ACC112 (cell line): ENCODE measurements at regions not wholly inside any gene's neighbourhood (a gene's known extent, or its start where the extent isn't known, plus 50 kb on each side); places are given as distances from the start of the nearest gene placed in this dataset.
A peak's percentile ranks its signal among the peaks of the same experiment; 100 is the strongest.

Source experiments
- H2AFZ ChIP-seq: fragments of 200-600 bp; sonication (generic); one replicate; pipeline ENCODE4 v1.6.0; 2017; ENCODE audit warnings: antibody characterized with exemption, low read length; ENCODE audit not compliant: unreplicated experiment
- H3K27ac ChIP-seq: fragments of 200-600 bp; sonication (generic); 2 replicates; pipeline ENCODE4 v1.5.1; 2014; ENCODE audit warnings: low read depth, mild to moderate bottlenecking, antibody characterized with exemption, low read length, moderate library complexity
- H3K27me3 ChIP-seq: fragments of 200-600 bp; sonication (generic); 2 replicates; pipeline ENCODE4 v1.6.1; 2014; ENCODE audit warnings: mild to moderate bottlenecking, antibody characterized with exemption, low read length, moderate library complexity, mixed read lengths; ENCODE audit not compliant: insufficient read depth
- H3K36me3 ChIP-seq: fragments of 200-600 bp; sonication (generic); 2 replicates; pipeline ENCODE4 v1.6.1; 2016; ENCODE audit warnings: mild to moderate bottlenecking, antibody characterized with exemption, low read length, moderate library complexity, mixed read lengths; ENCODE audit not compliant: insufficient read depth
- H3K4me1 ChIP-seq: fragments of 200-600 bp; sonication (generic); one replicate; pipeline ENCODE4 v1.6.1; 2016; ENCODE audit warnings: low read length, mixed read lengths; ENCODE audit not compliant: insufficient read depth, unreplicated experiment, control insufficient read depth
- H3K4me3 ChIP-seq: fragments of 200-600 bp; sonication (generic); 2 replicates; pipeline ENCODE4 v1.5.1; 2014; ENCODE audit warnings: mild to moderate bottlenecking, low read depth, low read length
- H3K79me2 ChIP-seq: fragments of 200-600 bp; sonication (generic); one replicate; pipeline ENCODE4 v1.6.0; 2016; ENCODE audit warnings: low read length; ENCODE audit not compliant: control insufficient read depth, unreplicated experiment, insufficient read depth

DNA sequence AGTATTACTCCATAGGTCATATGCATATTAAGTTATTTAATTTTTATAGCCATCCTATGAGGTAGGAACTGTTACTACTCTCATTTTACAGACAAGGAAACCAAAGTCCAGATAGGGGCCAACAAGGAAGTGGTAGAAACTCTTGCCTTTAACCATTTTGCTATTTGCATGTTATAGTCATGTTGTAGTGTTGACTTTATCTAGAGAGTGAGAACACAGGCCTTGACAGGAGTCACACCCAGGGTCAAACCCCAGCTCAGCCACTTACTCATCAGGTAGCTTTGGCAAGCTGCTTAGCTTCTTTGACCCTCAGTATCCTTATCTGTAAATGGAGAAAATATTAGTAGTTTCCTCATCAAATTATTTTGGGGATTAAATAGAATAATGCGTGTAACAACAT, 156.2 kb downstream of the CAND1 start:
- H3K36me3 ChIP-seq: no peaks in the 10 kb centered on the region
- H3K79me2 ChIP-seq: no peaks in the 10 kb centered on the region
- peaks cover 13% of the 10 kb centered on the region for H3K4me1 ChIP-seq

GRCh38 chr12:67426067-67426466, 156.9 kb downstream of the CAND1 start:
- no peak overlapping the region for H3K27ac ChIP-seq
- no peaks in the 10 kb centered on the region for H3K79me2 ChIP-seq
- no peaks in the 10 kb centered on the region for H3K27me3 ChIP-seq
- no peaks in the 10 kb centered on the region for H3K36me3 ChIP-seq
- peaks cover 13% of the 10 kb centered on the region for H3K4me1 ChIP-seq
- no peak overlapping the region for H2AFZ ChIP-seq
- H3K4me3 ChIP-seq: no peak overlapping the region

More for the DNA sequence above, 156.2 kb downstream of the CAND1 start:
- Histone ChIP-seq H2AFZ (no peak overlapping the region), H3K27me3 (no peaks in the 10 kb centered on the region), H3K27ac (no peak overlapping the region), H3K4me3 (no peak overlapping the region)

DNA sequence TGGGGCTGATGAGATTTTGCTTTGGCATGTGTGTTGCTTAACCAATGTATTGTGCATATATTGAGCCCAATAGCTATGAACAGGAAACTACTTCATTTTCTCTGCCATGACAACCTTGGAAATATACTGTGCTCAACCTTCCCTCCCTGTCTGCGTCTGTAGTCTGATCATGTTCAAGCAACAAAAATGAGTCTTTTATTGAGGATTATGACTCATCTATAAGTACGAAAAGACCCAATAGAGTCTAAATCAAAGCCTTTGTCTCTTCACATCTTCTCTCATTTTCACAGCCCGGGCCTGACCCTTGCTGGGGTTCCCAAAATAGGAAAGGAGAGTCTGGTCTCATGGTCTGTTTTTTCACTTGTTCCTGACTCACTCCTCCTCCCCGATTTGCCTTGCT, 158.2 kb downstream of the CAND1 start:
- H3K27ac ChIP-seq: no peak overlapping the region
- no peaks in the 10 kb centered on the region for H3K36me3 ChIP-seq
- H2AFZ ChIP-seq: no peak overlapping the region
- no peaks in the 10 kb centered on the region for H3K27me3 ChIP-seq
- H3K4me1 ChIP-seq: peaks cover 13% of the 10 kb centered on the region
- no peak overlapping the region for H3K4me3 ChIP-seq
- H3K79me2 ChIP-seq: no peaks in the 10 kb centered on the region

GRCh38 chr12:67428431-67428830, 159.3 kb downstream of the CAND1 start:
- H3K27me3 ChIP-seq: no peaks in the 10 kb centered on the region
- H3K4me1 ChIP-seq: peaks cover 13% of the 10 kb centered on the region
- no peak overlapping the region for H2AFZ ChIP-seq
- no peak overlapping the region for H3K27ac ChIP-seq
- H3K36me3 ChIP-seq: no peaks in the 10 kb centered on the region
- no peaks in the 10 kb centered on the region for H3K79me2 ChIP-seq
- no peak overlapping the region for H3K4me3 ChIP-seq

- Histone ChIP-seq H3K4me3 (no peak overlapping the region), H3K27me3 (no peaks in the 10 kb centered on the region), H3K27ac (no peak overlapping the region), H3K4me1 (peaks cover 30% of the 10 kb centered on the region), H3K36me3 (no peaks in the 10 kb centered on the region), H2AFZ (no peak overlapping the region), H3K79me2 (no peaks in the 10 kb centered on the region)
These were observed 161.7 kb downstream of the CAND1 start for GRCh38 chr12:67430708-67431335.

GRCh38 chr12:67431411-67432020, 162.4 kb downstream of the CAND1 start:
- Histone ChIP-seq H2AFZ (no peak overlapping the region), H3K27me3 (no peaks in the 10 kb centered on the region), H3K79me2 (no peaks in the 10 kb centered on the region), H3K4me1 (peaks cover 30% of the 10 kb centered on the region), H3K27ac (no peak overlapping the region), H3K4me3 (no peak overlapping the region), H3K36me3 (no peaks in the 10 kb centered on the region)

GRCh38 chr12:67433385-67434175, 164.4 kb downstream of the CAND1 start:
- Histone ChIP-seq H3K27ac (peak overlapping the region; percentile 88; the same call in 1 of the 2 replicates), H3K36me3 (no peaks in the 10 kb centered on the region), H3K27me3 (no peaks in the 10 kb centered on the region), H3K4me3 (no peak overlapping the region), H3K4me1 (peaks cover 30% of the 10 kb centered on the region), H3K79me2 (no peaks in the 10 kb centered on the region), H2AFZ (no peak overlapping the region)

DNA sequence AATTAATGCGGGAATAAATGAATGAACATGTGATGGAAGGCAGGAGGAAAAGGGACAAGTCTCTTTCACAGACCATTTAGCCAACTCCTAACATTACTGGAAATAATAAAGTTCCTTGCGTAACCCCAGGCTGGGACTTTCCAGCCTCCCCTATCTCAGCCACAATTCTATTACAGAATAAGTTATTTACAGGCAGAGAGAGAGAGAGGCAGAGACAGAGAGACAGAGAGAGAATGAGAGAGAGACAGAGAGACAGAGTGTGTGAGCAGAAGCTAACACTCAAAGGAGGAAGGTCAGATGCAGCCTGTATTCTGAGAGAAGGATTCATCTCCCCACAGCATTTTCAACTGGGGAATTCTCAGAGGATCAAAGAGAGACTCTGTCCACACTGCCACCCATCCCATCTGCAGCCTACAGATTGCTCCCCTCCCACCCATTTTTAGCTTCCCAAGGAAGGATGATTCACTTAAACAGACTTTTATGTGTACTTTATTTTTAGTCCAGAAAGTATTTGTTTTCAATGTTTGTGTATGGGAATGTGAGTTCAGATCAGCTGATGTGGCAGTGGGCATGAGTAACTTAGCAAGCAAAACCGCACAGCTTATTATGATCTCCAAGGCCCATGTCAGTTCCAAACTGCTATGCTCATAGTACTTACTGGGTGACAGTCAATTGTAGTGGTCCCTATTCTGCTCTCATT, 165.7 kb downstream of the CAND1 start:
- peak overlapping the region; percentile 27 for H2AFZ ChIP-seq
- H3K4me3 ChIP-seq: peak overlapping the region; percentile 10; the same call in 1 of the 2 replicates
- peak overlapping the region; percentile 88 for H3K27ac ChIP-seq

DNA sequence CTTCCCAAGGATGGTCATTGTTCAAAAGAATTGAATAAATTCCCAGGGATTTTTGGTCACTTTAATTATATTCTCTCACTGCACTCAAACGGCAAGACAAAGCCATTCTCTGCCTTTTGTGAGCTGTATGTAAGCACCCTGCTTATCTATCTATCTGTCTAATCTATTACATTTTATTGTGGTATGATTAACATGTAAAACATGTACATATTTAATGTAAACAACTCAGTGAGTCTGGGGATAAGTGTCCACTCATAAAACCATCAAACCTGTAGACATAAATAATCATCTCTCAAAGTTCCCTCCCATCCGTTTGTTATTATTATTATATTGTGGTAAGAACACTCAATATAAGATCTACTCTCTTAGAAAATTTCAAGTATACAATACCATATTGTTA, 167.1 kb downstream of the CAND1 start:
- H3K36me3 ChIP-seq: no peaks in the 10 kb centered on the region
- H3K27me3 ChIP-seq: no peaks in the 10 kb centered on the region
- peak overlapping the region; percentile 88; the same call in 1 of the 2 replicates for H3K27ac ChIP-seq
- peaks cover 30% of the 10 kb centered on the region for H3K4me1 ChIP-seq
- H2AFZ ChIP-seq: no peak overlapping the region
- no peaks in the 10 kb centered on the region for H3K79me2 ChIP-seq
- H3K4me3 ChIP-seq: no peak overlapping the region

More for the DNA sequence above, 165.7 kb downstream of the CAND1 start:
- peaks cover 30% of the 10 kb centered on the region for H3K4me1 ChIP-seq
- no peaks in the 10 kb centered on the region for H3K36me3 ChIP-seq
- H3K79me2 ChIP-seq: no peaks in the 10 kb centered on the region
- H3K27me3 ChIP-seq: no peaks in the 10 kb centered on the region

- peaks cover 30% of the 10 kb centered on the region for H3K4me1 ChIP-seq
- no peaks in the 10 kb centered on the region for H3K79me2 ChIP-seq
- H3K27ac ChIP-seq: no peak overlapping the region
These were observed 167.9 kb downstream of the CAND1 start for GRCh38 chr12:67437011-67437410.

More at GRCh38 chr12:67437011-67437410, 167.9 kb downstream of the CAND1 start:
- H3K36me3 ChIP-seq: no peaks in the 10 kb centered on the region
- H2AFZ ChIP-seq: no peak overlapping the region
- H3K27me3 ChIP-seq: no peaks in the 10 kb centered on the region
- no peak overlapping the region for H3K4me3 ChIP-seq
